LNCAP (cell line): ENCODE measurements at regions not wholly inside any gene's neighbourhood (a gene's known extent, or its start where the extent isn't known, plus 50 kb on each side); places are given as distances from the start of the nearest gene placed in this dataset.

Source experiments
- CTCF ChIP-seq: fragments of 450-650 bp; IDR thresholded peaks from 2 replicates; pipeline ENCODE4 v1.5.1; 2017; ENCODE audit warnings: mild to moderate bottlenecking

DNA sequence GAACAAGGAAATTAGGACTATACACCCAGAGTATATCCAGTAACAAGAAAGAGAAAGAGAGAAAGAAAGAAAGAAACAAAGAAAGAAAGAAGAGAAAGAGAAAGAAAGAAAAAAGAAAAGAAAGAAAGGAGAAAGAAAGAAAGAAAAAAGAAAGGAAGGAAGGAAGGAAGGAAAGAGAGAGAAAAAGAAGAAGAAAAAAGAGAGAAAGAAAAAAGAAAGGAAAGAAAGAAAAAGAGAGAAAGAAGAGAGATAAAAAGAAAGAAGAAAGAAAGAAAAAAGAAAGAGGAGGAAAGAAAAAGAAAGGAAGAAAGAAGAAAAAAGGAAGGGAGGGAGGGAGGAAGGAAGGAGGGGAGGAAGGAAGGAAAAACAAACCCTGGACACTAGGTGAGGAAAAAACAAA lies 981.8 kb downstream of the TBC1D32 start:
- no peak for TF ChIP-seq CTCF

DNA sequence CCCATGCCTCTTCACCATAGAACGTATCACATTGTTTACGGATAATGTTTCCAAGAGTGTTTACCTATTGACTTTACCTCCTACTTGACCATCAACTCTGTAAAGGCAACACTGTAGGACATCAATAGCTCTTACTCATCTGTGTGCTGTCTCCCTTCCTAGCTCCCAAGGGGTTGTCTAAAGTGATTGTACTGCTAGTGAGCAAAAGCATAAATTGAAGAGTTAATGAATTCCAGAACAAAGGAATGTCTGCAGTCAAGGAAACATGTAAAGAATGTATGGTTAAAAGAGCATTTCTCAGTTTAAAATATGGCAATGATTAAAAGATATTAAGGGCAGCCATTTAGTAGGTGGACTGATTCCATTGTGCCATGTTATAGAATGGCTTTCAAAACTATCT lies 985.4 kb downstream of the TBC1D32 start:
- no peak for TF ChIP-seq CTCF

GRCh38 chr6:120328521-120328920 lies 979.0 kb upstream of the MAN1A1 start:
- no peak for TF ChIP-seq CTCF

DNA sequence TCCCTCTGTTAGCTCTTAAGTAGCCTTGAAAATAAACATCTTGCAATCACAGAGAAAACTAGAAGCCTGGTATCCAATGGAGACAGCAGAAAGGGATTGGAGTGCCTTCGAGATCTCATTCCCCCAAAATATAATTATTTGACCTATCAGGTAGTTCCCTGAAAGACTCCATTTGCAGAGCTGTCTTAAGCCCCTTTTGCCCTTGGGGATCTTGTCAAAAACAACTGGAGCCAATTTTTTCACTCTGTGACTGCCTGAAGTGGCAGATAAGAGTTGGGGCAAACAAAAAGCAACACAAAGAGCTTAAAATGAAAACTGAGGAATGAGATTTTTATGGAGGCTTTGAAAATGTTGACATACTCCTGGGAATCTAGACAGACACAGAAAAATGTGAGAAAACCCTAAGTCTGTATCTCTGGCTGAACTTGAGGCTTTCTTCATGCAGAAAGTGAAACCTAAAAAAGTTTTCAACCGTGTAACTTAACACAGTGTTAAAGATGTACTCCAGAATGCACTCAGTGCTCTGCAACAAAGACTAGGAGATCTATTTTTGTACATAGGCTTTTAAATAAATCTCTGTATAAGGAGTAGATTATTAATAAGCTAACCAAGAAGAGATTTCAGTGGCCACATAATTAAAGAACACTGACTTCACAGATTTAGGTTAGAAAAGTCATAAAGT lies 971.1 kb upstream of the MAN1A1 start:
- no peak for TF ChIP-seq CTCF

DNA sequence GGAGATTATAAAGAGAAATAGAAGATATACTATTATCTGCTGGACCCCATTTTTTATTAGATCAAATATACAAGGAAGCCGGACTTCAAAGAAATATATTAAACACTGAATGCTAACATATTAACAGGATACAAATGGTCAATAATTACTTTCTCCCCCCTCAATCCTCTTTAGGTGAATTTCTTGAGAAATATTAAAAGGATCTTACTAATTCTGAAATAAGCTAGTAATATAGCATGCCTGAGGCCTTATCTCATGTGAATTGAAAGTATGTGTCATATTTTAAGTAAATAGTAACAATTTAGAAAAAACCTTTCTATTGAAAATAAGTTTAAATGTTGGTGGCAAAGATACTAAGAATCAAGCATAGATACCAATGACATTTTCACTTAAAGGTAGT lies 954.7 kb upstream of the MAN1A1 start:
- TF ChIP-seq CTCF = no peak

- TF ChIP-seq CTCF = no peak
Observed at GRCh38 chr6:120303527-120303926, 954.0 kb upstream of the MAN1A1 start.

- TF ChIP-seq CTCF = no peak
Observed at GRCh38 chr6:120302041-120302440, 952.5 kb upstream of the MAN1A1 start.

DNA sequence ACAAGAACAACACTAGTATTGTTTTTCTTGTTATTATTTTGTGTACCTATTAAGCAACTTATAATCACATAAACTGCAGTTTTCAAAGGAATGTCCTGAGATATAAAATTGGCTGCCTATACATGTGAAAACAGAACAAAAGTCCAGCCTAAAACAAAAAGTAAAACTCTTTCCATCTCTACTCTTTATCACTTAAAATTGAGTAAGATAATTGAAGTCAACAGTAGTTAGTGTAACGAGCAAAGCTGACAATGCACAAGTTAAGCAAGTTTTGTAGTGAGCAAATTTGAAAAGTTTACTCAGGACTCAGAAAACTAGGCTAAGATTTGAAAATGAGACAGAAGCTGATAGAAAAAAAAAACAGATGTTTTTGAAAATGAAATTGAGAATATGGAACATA lies 941.4 kb upstream of the MAN1A1 start:
- TF ChIP-seq CTCF = no peak
